Transverse colon (tissue), 4 donors: ENCODE measurements at regions not wholly inside any gene's neighbourhood (a gene's known extent, or its start where the extent isn't known, plus 50 kb on each side); places are given as distances from the start of the nearest gene placed in this dataset.

Source experiments
- POLR2A ChIP-seq: fragments of 450-650 bp; IDR thresholded peaks from one replicate; pipeline ENCODE4 v1.6.1; 2016; ENCODE audit warnings: antibody characterized with exemption, mild to moderate bottlenecking, moderate library complexity
- POLR2AphosphoS5 ChIP-seq, 3 donors: sonication (generic); formaldehyde crosslinking; IDR thresholded peaks; one replicate each; pipeline ENCODE4 v1.6.1; 2016; ENCODE audit warnings: antibody characterized with exemption in 3 of 3
- TF ChIP-seq, protein P1 (sequence below), 5 experiments: fragments of 200-600 bp in 3 of 5; fragments of 450-650 bp in 2 of 5; sonication (generic) in 3 of 5; IDR thresholded peaks; 1 replicate in 2 of 5; 2 replicates in 3 of 5; pipeline ENCODE4 v1.5.1; 2016 to 2017; ENCODE audit warnings: antibody characterized with exemption in 5 of 5, inconsistent platforms in 3 of 5, mild to moderate bottlenecking in 2 of 5, moderate library complexity in 1 of 5

DNA sequence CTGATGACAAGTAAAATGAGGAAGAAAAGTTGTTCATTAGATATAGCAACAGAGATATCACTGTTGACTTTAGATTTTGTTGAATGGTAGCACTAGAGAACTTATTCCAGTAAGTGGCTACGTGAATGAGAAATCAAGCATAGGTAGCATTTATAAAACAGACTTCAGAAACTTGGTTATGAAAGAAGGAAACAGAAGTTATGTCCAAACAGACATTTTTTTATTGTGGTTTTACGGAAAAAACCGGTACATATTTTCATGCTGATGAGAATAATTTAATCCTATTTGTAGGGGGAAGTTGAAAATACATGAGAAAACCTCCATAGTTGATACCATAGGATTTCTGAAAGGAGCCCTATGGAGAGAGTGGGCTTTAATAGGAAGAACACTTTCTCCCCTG, 325.7 kb upstream of the SLC10A2 start:
- TF ChIP-seq, protein P1, sequence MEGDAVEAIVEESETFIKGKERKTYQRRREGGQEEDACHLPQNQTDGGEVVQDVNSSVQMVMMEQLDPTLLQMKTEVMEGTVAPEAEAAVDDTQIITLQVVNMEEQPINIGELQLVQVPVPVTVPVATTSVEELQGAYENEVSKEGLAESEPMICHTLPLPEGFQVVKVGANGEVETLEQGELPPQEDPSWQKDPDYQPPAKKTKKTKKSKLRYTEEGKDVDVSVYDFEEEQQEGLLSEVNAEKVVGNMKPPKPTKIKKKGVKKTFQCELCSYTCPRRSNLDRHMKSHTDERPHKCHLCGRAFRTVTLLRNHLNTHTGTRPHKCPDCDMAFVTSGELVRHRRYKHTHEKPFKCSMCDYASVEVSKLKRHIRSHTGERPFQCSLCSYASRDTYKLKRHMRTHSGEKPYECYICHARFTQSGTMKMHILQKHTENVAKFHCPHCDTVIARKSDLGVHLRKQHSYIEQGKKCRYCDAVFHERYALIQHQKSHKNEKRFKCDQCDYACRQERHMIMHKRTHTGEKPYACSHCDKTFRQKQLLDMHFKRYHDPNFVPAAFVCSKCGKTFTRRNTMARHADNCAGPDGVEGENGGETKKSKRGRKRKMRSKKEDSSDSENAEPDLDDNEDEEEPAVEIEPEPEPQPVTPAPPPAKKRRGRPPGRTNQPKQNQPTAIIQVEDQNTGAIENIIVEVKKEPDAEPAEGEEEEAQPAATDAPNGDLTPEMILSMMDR (IDR thresholded peaks at IDR 0.05): no peak
- no peak for TF ChIP-seq POLR2A
- TF ChIP-seq POLR2AphosphoS5 (IDR thresholded peaks at IDR 0.05): no peak
